ENCODE measurements at regions not wholly inside any gene's neighbourhood (a gene's known extent, or its start where the extent isn't known, plus 50 kb on each side); places are given as distances from the start of the nearest gene placed in this dataset.
A peak's percentile ranks its signal among the peaks of the same experiment; 100 is the strongest.

DNA sequence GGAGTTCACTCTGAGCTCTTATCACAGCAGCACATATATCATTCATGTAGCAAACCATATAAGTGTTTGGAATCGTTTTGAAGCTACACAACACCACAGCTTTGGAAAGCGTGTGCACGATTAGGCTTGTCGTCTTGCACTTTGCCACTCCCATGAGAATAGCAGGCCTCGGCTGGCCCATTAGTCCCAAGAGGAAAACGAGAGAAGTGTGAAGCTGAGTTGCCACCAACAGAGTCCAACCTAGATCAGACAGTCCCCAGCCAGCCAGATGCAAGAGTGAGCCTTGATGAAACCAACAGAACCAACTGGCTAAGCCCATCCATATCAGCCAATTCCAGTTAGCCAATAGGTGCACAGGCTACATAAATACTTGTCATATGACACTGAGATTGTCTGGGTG lies 238.4 kb downstream of the C1orf94 start:
- DNase-seq: no peak

DNA sequence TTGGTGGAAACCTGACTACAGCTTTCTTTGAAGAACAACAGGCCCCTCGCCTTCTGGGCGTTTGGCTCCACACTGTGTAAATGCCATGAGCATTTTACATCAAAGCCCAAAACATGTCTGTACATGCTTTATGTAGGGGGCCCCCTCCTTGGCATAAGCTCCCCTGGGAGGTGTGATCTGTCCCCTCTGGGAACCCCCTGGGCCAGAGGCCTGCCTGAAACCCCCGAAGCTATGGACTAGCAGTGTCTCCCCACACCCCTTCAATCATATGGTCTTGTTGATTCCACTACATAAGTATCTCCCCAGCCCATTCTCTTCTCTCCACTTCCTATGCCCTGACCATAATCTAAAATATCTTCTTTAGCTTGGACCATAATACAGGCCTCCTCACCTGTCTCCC lies 241.5 kb downstream of the C1orf94 start:
- DNase-seq: no peak

DNA sequence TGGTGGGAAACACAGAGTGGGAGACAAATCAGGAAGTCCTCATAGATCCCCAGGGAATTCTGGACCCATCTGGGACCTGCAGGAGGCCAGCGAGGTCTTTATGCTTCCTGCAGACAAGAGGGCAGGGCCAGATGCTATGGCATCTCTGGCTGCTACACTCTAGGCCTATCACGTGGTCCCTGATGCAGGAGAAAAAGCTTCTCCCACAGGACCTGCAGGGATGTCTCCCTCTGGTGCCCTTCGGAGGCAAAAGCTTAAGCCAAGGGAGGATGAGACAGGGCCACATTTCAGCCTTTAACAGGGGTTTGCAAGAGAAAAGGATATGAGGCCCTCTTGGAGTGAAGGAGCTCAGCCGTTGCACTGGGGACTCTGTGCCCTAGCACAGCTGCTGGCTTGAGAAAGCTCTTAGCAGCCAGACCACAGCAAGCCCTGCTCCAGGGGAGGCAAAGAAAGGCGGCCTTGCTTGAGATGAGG lies 243.0 kb downstream of the C1orf94 start:
- DNase-seq: no peak

DNA sequence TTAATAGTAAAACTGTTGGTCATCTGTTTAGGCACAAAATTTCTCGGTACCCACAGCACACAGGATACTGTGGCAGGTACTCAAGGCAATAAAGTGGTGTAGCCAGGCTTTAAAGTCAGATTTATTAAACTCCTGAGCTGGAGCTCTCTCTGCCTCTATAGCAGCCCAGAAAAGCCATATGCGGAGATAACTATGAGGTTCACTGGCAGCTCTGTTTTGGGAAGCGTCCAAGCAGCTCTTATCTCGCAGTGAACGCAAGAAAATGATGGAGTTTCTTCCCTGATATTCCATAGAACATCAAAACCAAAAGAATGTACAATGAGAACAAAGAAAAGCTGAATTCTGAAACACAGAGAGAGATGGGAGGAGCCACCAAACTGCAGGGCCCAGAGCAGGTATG lies 248.3 kb downstream of the C1orf94 start:
- no peak for DNase-seq

DNA sequence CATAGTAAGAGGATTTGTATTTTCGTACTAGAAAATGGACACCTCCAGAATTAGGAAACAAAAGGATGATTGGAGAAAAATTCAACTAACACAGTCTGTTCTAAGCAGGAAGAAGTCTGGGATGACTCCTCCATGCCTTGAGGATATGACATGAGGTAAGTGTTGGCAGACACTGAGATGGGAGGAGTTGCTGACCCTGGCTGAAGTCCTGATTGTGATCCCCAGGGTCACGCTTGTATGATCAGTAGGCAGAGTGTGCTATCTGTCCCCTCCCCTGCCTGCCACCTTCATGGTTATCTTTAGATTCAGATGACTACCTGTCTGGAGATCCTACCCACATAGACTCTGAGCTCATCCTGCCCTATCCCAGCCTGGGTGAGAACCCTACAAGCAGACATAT lies 249.1 kb downstream of the C1orf94 start:
- DNase-seq: no peak

DNA sequence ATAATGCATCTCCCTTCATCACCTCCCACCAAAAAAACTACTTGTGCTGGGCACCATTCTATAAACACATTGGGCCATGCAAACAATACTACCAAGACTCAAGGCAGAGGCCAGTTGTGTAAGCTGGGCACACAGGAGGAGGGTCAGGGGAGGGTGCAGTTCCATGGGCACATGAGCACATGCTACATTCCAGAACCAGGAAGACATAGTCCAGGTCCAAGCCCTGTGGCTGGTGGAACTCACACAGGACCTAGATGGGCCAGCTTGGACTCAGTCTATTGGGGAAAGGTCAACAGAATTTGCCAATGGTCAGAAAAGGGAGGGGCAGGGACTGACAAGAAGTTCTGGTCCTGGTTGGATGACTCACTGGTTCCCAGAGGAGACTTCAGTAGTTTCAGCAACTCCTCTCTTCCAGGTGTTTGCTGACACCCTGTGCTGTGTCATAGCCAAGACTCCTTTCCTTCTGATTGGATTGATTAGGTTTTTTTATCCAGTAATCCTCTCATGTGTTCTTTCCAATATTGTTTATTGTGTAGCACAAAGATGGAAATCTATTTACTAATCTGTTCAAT lies 249.7 kb downstream of the C1orf94 start:
- no peak for DNase-seq

DNA sequence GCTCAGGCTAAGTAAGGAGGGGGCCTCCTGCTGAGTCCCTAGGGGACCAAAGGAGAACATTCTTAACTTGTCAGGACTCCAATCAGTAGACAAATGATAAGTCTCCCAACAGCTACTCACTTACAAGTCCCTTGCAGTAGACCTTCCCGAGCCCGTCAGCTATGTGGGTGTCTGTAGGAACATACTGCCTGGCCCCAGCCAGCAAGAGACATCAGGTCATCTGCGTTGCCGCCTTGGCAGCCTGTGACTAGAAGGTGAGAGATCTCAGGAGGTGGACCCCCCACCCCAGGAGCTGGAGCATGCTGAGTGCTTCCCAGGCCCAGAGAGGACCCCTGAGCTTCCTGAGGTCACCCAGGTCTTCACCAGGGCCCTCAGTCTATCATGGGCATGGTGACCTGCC lies 250.5 kb downstream of the C1orf94 start:
- no peak for DNase-seq

DNA sequence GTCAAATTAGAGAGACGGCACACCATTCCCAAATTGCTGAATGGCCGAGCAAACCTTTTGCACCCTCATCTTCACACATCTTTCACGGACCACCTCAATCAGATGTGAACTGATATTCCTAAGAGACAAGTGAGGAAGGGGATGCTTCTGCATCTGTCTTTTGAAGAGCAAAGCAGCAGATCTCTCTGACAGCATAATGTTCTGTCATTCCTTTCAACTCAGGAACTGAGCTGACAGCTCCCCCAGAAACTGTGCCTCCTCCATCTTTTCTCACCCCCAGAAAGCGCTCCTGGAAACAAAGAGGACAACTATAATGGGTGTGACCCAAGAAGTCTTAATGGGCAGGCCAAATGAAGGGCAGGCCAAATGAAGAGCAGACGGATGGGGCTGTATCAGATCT lies 256.4 kb downstream of the C1orf94 start:
- DNase-seq: no peak

DNA sequence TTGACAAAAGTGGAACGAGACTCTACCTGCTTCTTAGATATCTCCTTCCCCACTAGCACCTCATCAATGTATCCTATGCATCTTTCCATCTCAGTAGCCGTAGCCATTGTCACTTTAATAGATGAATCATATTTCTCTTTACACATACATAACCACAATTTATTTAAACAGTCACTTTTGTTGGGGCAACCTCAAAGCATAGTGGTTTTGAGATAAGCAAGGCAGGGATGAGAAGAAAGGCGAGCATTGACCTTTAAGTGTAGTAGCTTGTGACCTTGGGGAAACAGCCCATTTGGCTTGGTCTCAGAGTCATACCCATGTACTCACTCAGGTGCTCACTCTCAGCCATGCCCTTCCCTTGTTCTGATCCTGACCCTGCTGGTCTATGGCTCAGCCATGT lies 260.1 kb downstream of the C1orf94 start:
- DNase-seq: no peak

DNA sequence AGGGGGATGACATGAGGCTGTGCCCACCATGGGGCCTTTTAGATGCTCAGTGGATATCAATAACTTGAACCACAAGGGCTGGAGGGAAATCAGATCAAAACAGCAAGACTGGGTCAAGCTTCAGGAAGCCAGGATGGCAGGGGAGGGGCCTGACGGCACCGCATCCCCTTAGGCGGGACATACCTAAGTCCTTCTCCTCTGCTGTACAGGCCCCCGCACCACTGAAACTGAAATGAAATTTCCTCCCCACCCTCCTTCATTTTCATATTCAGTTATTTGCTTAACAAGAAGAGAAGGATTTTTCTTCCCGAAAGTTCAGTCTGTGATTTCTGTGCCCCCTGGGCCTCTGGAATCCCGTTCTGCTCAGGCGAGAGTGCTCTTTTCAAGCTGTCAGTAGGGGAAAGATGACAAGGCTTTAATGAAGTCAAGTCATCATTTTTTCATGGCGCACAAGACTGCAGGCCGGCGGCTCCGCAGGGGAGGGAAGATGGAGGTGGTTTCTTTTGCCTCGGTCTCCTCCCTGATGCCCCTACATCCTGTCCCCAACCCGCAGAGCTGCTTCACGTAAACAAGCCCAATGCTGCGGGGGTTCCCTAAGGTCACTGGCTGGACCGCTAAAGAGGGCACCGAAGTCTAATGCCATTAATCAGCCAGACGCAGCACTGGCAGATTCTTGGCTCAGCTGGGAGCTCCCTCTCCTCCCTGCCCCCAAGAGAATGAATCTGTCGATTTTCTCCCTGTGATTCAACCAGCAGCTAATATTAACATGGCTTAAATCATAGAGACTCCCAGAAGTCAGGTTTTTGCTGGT lies 264.8 kb downstream of the C1orf94 start:
- DNase-seq: no peak

DNA sequence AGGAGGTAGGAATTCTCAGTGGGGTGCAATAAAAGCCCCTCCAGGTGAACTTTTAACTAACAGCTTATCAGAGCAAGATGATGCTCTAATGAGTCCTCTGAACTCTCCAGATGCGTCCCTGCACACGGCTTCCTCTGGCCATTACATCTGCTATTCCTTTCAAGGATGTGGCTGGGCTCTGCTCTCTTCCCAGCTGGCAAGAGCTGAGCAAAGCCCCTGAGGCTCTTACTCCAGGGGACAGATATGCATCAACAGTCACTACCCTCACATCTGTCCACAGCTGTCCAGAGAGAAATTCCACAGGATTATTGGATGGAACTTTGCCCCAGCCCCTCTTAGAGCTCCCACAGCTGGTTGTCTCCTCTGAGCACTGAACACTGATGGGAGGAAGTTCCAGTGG lies 267.8 kb downstream of the C1orf94 start:
- no peak for DNase-seq

DNA sequence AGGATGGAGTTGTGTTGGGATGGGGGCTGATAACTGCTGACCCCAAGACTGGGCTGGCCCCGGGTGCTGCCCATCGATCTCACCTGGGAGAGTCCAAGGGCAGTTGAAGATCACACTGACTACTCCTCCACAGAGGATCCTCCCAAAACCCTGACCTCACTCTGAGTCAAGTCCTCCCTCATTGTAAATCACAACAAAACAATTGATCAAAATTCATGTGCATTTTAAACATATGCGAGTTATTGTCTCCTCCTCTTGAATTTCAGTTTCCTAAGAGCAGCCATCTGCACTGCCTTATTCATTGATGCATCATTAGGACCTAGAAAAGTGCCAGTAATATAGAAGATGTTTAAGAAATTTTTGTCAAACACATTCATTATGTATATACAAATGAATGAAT lies 273.6 kb downstream of the C1orf94 start:
- DNase-seq: no peak

DNA sequence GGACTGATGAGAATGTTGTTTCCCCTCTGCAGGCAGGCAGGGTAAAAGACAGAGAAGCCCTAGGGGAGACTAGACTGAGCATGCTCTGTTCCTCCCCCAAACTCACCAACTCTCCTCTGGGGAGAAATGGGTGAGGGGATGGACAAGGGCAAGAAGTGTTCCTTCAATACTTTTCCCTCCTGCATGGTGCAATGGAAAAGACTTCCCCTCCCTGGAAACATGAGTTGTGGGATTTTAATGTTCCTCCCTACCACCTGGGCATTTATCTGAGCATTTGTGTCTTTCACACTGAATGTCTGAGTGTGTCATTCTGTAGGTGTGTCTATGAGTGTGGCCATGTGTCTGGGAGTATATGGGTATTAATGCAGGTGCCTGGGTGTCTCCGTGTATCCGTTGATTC lies 275.7 kb downstream of the C1orf94 start:
- DNase-seq: no peak

DNA sequence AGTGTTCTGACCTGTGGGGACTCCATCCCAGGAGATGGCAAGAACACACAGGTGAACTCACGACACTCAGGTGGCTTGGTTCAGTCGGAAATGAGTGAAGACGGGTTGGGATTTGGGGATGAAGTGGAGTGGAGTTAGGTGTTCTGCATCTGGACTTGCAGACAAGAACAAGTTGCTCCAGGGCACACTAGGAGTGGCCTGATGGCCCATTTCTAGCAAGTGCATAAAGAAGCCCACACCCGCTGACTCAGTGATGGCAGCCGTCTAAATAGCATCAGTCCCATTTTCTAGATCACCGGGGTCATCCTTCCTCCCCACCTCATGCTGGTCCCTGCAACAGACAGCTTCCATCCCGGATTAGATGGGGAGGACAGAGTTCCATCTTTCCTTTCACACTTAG lies 278.4 kb downstream of the C1orf94 start:
- DNase-seq: no peak

DNA sequence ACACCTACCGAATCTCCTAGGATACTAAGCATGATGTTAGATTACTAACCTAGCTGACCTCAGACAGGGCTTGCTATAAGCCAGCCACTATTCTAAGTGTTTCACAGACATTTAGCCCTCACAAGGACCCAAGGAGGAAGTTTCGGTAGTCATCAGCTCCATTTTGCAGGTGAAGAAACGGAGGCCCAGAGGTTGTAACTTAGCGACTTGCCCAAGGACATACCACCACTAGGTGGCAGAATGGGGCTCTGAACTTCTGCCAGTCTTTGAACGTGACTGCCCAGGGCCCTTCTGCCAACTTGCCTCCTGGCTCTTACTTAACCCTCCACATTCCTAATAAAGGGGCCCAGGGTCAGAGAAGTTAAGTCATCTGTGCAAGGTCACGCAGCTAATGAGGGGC lies 283.5 kb downstream of the C1orf94 start:
- peak; percentile 44 to 78 (median 70) for DNase-seq

DNA sequence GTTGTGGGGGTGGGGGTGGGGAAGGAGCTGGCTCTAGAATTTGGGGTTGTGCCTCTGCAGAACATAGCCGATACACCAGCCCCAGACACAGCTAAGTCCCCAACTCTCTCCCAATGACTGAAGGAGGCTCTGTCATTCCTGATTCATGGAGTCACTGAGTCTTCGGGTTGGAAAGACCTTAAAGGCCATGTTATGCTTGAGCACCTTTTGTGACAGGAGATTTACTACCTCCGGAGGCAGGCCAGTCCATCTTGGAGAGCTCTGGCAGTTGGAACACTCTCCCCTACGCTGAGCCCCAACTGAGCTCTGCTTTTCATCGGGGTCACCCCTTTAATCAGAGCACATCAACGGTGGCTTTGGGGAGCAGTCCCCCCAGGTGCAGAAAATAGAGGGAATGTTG lies 284.4 kb upstream of the GJB5 start:
- no peak for DNase-seq

DNA sequence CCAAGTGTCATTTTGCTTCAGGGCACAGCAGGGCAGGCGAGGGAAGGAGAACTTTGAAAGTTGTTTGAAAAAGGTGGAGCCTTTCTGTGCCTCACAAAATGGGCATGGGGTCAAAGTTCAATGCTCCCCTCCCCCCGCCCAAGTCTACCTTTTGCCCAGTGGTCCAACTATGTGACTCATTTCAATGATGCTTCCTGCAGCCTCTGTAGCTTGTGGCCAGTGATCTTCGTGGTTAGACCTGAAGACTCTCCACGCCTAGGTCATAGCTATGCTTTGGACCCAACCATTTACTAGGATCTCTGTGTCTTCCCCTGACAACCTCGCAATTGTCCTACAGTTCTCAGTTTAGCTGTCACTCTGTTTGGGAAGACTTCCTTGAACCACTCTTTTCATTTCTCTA lies 280.3 kb upstream of the GJB5 start:
- DNase-seq: no peak

DNA sequence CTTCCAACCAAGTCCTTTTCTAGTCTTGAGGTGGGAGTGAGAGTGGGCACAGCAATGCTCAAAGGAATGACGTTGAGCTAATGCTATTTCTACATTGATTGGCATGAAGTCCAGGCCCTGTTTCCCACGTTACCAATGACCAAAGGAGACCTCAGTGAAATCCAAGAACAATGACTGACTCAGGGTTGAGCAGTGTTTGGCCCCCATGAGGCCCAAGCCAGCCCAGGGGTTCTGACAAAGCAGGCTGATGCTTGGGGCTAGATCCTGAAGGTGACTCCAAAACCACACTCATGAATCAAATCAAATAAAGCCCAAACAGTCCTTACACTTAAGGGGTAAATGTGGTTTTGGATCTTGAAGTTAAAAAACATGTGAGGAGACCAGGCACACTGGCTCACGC lies 278.5 kb upstream of the GJB5 start:
- DNase-seq: no peak

DNA sequence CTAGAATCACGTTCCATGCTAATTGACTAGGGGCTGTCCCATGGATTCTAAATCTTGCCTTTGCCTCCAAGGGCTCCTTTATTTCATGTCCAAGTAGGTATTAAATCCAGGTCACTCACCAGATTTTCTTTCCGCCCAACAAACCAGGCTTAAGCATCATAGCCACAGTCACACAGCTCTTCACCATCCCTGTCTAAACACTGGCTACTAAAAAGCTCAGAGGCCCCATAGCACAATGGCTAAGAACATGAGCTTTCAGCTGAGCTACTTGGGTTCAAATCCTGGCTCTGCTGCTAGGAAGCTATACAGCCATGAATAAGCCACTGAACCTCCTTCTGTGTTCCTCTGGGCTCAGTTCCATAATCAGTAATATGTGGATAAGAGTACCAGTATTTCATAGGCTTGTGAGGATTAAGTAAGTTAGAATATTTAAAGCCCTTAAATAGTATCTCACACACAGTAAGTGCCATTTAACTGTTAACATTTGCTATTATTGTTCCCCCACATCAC lies 277.2 kb upstream of the GJB5 start:
- no peak for DNase-seq

DNA sequence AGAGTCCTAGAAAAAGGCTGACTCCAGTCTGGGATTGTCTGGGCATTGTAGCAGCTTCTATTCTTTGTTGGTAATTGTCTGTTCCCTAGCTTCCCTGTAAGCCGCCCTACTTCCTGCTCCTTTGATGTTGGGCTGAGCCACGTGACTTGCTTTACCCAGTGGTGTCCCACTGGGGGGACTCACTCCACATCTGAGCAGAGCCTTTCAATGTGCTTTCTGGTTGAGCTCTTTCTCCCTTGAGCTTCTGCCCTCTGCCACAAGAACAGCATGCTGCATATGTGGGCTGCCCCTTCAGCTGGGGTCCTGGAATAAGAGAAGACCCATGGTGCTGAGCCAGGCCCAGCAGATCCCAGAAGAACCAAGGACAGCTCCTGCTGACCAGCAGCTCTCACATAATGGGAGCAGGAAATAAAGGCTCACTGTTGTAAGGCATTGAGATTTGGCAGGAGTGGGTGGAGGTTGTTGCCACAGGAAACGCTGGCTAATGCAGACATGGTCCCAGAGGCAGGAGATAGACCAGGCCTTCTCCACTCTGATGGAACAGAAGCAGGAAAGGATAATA lies 276.3 kb upstream of the GJB5 start:
- DNase-seq: no peak

DNA sequence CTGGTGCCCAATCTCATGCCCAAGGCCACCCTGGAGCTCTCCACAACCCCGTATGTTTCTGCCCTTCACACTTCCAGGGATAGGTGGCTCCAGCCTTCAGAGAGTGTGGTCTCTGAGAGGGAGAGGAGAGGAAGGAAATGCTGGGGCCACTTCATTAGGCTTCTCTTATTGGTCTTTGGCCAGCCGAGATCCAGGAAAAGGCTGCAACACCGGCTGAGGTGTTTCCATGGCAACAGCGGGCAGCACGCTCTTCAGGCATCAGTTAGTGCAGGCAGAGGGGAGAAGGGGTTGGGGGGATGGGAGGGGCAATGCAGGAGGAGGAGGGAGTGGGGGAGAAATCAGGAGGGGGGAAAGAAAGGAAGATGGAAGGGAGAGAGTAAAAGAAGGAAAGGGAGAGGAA lies 275.1 kb upstream of the GJB5 start:
- DNase-seq: no peak

DNA sequence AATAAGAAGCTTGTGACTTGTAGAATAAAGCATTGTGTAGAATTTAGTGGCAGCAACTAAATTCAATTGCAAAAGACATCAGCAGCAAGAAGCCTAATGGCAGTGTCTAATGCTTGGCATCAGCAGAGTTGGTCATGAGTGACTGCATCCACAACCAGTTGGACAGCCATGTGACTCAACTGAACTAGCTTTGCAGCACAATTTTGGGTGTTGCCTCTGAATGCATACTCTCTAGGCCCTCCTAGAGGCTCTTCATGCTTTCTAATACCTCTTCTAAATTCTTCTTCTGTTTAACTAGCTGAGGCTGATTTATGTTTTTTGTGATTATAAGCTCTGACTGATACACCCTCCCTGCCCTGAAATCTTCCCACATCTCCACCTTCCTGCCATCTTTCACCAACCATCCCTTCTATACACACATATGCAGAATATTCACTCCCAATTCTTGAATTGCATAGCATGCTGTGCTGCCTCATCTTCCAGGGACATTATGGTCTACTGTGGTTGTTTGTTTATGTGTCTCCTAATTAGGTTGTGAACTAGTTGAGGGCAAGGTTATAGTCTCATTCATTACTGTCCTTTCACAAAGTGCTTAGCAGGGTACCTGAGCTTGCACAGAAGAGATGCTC lies 266.7 kb upstream of the GJB5 start:
- no peak for DNase-seq

DNA sequence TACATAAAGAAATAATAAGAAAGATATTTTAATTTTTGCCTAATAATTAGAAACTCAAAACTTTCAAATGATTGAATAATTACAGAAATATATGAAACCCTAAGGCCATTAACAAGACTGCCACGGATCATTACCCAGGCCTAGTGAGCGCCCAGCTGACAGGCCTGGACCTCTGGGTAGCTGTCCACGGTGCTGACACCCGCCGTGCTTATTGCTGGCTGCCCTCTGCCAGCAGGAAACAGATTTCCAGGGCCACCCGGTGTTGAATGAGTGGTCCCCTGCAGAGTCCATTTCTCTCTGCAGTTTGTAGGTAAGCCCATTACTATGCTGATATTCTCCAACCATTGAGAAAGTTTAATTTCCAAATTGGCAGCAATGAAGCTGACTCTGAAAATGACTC lies 254.4 kb upstream of the GJB5 start:
- peak in 2 of 3 donors; percentile 15 to 40 for DNase-seq

DNA sequence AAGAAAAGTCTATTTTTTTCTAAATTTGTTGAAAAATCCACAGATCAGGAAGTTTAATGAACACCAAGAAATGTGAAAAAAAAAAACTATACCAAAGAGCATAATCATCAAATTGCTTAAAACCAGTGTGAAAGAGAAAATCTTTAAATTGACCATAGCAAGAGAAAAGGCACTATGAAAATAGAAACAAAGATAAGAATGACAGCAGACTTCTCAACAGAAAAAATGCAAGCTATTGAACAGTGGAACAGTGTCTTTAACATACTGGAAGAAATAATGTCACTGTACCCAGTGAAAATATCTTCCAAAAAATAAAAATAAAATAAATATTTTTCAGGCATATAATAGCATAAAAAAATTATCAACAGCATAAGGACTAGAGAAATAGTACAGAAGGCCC lies 243.0 kb upstream of the GJB5 start:
- no peak for DNase-seq
